ENCODE measurements at regions not wholly inside any gene's neighbourhood (a gene's known extent, or its start where the extent isn't known, plus 50 kb on each side); places are given as distances from the start of the nearest gene placed in this dataset.

DNA sequence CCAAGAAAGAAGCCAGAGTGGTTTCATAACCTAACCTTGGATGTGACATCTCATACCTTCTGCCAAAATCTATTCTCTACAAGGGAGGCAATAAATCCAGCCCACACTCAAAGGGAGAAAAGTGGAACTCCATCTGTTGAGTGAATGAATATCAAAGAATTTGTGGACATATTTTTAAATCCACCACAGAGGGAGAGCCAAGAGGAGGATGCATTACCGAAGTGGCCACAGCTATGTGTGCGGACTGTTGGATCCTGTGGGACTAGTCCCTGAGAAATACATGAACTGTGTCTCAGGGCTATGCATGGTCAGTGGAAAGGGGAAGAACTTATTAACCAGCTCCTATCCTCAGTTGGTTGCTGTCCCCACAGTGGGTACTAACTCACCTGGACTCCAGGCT, 273.9 kb downstream of the NUAK1 start (continued):
- TF ChIP-seq, protein P1, sequence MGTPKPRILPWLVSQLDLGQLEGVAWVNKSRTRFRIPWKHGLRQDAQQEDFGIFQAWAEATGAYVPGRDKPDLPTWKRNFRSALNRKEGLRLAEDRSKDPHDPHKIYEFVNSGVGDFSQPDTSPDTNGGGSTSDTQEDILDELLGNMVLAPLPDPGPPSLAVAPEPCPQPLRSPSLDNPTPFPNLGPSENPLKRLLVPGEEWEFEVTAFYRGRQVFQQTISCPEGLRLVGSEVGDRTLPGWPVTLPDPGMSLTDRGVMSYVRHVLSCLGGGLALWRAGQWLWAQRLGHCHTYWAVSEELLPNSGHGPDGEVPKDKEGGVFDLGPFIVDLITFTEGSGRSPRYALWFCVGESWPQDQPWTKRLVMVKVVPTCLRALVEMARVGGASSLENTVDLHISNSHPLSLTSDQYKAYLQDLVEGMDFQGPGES (IDR thresholded peaks at IDR 0.05), result no peak
- TF ChIP-seq, protein P2, sequence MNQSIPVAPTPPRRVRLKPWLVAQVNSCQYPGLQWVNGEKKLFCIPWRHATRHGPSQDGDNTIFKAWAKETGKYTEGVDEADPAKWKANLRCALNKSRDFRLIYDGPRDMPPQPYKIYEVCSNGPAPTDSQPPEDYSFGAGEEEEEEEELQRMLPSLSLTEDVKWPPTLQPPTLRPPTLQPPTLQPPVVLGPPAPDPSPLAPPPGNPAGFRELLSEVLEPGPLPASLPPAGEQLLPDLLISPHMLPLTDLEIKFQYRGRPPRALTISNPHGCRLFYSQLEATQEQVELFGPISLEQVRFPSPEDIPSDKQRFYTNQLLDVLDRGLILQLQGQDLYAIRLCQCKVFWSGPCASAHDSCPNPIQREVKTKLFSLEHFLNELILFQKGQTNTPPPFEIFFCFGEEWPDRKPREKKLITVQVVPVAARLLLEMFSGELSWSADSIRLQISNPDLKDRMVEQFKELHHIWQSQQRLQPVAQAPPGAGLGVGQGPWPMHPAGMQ (IDR thresholded peaks at IDR 0.05; ENCODE audit: borderline replicate concordance), result no peak
- TF ChIP-seq NR2C2 (IDR thresholded peaks at IDR 0.05; ENCODE audit: borderline replicate concordance, control insufficient read depth, insufficient read length, low read depth), result no peak
- TF ChIP-seq, protein P3, sequence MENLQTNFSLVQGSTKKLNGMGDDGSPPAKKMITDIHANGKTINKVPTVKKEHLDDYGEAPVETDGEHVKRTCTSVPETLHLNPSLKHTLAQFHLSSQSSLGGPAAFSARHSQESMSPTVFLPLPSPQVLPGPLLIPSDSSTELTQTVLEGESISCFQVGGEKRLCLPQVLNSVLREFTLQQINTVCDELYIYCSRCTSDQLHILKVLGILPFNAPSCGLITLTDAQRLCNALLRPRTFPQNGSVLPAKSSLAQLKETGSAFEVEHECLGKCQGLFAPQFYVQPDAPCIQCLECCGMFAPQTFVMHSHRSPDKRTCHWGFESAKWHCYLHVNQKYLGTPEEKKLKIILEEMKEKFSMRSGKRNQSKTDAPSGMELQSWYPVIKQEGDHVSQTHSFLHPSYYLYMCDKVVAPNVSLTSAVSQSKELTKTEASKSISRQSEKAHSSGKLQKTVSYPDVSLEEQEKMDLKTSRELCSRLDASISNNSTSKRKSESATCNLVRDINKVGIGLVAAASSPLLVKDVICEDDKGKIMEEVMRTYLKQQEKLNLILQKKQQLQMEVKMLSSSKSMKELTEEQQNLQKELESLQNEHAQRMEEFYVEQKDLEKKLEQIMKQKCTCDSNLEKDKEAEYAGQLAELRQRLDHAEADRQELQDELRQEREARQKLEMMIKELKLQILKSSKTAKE (IDR thresholded peaks at IDR 0.05; ENCODE audit: low read depth, poor library complexity, severe bottlenecking), result no peak
- TF ChIP-seq ZBED1 (IDR thresholded peaks at IDR 0.05; ENCODE audit: borderline replicate concordance), result no peak
- TF ChIP-seq IKZF2 (IDR thresholded peaks at IDR 0.05), result no peak
- TF ChIP-seq, protein P4, sequence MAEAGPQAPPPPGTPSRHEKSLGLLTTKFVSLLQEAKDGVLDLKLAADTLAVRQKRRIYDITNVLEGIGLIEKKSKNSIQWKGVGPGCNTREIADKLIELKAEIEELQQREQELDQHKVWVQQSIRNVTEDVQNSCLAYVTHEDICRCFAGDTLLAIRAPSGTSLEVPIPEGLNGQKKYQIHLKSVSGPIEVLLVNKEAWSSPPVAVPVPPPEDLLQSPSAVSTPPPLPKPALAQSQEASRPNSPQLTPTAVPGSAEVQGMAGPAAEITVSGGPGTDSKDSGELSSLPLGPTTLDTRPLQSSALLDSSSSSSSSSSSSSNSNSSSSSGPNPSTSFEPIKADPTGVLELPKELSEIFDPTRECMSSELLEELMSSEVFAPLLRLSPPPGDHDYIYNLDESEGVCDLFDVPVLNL (IDR thresholded peaks at IDR 0.05; ENCODE audit: low read depth, low read length), result no peak
- no peak for TF ChIP-seq ESRRA (IDR thresholded peaks at IDR 0.05; ENCODE audit: low read length)
- TF ChIP-seq, protein P5, sequence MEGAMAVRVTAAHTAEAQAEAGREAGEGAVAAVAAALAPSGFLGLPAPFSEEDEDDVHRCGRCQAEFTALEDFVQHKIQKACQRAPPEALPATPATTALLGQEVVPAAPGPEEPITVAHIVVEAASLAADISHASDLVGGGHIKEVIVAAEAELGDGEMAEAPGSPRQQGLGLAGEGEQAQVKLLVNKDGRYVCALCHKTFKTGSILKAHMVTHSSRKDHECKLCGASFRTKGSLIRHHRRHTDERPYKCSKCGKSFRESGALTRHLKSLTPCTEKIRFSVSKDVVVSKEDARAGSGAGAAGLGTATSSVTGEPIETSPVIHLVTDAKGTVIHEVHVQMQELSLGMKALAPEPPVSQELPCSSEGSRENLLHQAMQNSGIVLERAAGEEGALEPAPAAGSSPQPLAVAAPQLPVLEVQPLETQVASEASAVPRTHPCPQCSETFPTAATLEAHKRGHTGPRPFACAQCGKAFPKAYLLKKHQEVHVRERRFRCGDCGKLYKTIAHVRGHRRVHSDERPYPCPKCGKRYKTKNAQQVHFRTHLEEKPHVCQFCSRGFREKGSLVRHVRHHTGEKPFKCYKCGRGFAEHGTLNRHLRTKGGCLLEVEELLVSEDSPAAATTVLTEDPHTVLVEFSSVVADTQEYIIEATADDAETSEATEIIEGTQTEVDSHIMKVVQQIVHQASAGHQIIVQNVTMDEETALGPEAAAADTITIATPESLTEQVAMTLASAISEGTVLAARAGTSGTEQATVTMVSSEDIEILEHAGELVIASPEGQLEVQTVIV (IDR thresholded peaks at IDR 0.05; ENCODE audit: borderline replicate concordance, partially characterized antibody), result no peak
- no peak for TF ChIP-seq ZSCAN29 (IDR thresholded peaks at IDR 0.05)
- TF ChIP-seq NFIC (IDR thresholded peaks at IDR 0.05; ENCODE audit: low read depth, low read length), result no peak
- no peak for TF ChIP-seq FOXM1 (IDR thresholded peaks at IDR 0.05; ENCODE audit: low read depth, low read length)
